IgD-negative memory B cell (primary cell): ENCODE measurements at regions not wholly inside any gene's neighbourhood (a gene's known extent, or its start where the extent isn't known, plus 50 kb on each side); places are given as distances from the start of the nearest gene placed in this dataset.

Experiments
- H3K27ac Mint-ChIP-seq, 3 donors: one replicate each; pipeline ENCODE4 v1.8.0; 2020 to 2022; ENCODE audit warnings: mild to moderate bottlenecking in 3 of 3, mixed read lengths in 3 of 3, moderate library complexity in 1 of 3
- H3K27me3 Mint-ChIP-seq: one replicate; pipeline ENCODE4 v1.8.0; 2021; ENCODE audit warnings: mixed read lengths
- H3K36me3 Mint-ChIP-seq: one replicate; pipeline ENCODE4 v1.8.0; 2020; ENCODE audit warnings: mild to moderate bottlenecking, mixed read lengths
- H3K4me1 Mint-ChIP-seq, 3 donors: one replicate each; pipeline ENCODE4 v1.8.0; 2020 to 2022; ENCODE audit warnings: mixed read lengths in 3 of 3, mild to moderate bottlenecking in 1 of 3
- H3K4me3 Mint-ChIP-seq, 4 donors: one replicate each; pipeline ENCODE4 v1.8.0; 2020 to 2022; ENCODE audit warnings: mild to moderate bottlenecking in 4 of 4, mixed read lengths in 4 of 4, moderate library complexity in 3 of 4
- H3K9me3 Mint-ChIP-seq, 3 donors: one replicate each; pipeline ENCODE4 v1.8.0; 2020 to 2021; ENCODE audit warnings: mixed read lengths in 3 of 3, mild to moderate bottlenecking in 1 of 3

GRCh38 chr7:128177768-128178550 lies 63.1 kb upstream of the LEP start:
- Mint-ChIP-seq H3K27ac (no peak overlapping the region), H3K4me1 (peaks cover 41 to 47% (median 41%) of the 10 kb centered on the region in 3 donors), H3K9me3 (no peaks in the 10 kb centered on the region), H3K4me3 (peak overlapping the region in 3 of 4 donors; percentile 2 to 83 (median 55)), H3K27me3 (peaks cover 16% of the 10 kb centered on the region), H3K36me3 (no peaks in the 10 kb centered on the region)

GRCh38 chr7:128178611-128179010 lies 62.5 kb upstream of the LEP start:
- H3K36me3 Mint-ChIP-seq = no peaks in the 10 kb centered on the region
- H3K9me3 Mint-ChIP-seq = no peaks in the 10 kb centered on the region
- H3K27me3 Mint-ChIP-seq = peaks cover 16% of the 10 kb centered on the region
- no peak overlapping the region for H3K27ac Mint-ChIP-seq
- peak overlapping the region in 2 of 4 donors; percentile 51 to 83 for H3K4me3 Mint-ChIP-seq
- peaks cover 38 to 44% (median 39%) of the 10 kb centered on the region in 3 donors for H3K4me1 Mint-ChIP-seq

DNA sequence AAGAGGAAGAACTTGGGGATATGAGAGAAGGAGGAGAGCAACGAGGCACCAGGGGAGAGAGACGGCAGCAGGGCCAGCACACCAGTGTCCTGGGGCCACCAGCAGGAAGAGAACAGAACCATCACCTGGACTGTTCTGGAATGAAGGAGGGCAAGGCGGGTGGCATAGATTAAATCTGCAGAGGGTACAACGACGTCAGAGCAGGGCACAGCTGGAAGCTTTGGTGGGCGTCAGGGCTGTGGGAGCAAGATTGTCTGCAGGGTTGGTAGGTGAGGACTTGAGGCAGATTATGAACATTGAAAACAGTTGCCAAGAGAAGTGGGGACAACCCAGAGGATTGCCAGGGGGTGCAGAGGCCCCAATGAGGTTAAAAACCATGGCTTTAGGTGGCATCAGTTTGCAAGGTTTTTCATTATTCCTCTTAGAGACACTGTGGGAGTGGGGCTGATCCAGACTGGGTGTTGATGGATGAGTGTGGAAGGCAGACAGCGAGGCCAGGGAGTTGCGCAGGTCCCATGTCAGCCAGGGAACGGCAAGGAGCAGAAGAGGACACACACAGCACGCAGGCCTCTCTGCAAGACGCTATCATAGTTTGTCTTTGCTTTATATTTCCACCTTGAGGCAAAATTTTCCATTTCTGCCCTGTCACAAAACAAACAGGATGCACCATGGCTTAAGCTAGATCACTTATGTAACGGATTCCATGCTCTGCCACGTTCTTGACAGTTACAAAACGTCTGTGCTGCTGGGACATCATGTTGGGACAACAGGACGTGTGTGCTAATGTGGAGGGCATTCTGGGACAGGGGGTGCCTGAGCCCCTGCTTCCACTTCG lies 52.5 kb upstream of the LEP start:
- peaks cover 4 to 11% (median 11%) of the 10 kb centered on the region in 3 donors for H3K4me1 Mint-ChIP-seq
- H3K27ac Mint-ChIP-seq = peak overlapping the region in 1 of 3 donors; percentile 18
- peaks cover 1% of the 10 kb centered on the region for H3K36me3 Mint-ChIP-seq
- no peak overlapping the region for H3K4me3 Mint-ChIP-seq
- peaks cover 22% of the 10 kb centered on the region for H3K27me3 Mint-ChIP-seq
- peaks cover 0 to 3% (median 2%) of the 10 kb centered on the region in 3 donors for H3K9me3 Mint-ChIP-seq

DNA sequence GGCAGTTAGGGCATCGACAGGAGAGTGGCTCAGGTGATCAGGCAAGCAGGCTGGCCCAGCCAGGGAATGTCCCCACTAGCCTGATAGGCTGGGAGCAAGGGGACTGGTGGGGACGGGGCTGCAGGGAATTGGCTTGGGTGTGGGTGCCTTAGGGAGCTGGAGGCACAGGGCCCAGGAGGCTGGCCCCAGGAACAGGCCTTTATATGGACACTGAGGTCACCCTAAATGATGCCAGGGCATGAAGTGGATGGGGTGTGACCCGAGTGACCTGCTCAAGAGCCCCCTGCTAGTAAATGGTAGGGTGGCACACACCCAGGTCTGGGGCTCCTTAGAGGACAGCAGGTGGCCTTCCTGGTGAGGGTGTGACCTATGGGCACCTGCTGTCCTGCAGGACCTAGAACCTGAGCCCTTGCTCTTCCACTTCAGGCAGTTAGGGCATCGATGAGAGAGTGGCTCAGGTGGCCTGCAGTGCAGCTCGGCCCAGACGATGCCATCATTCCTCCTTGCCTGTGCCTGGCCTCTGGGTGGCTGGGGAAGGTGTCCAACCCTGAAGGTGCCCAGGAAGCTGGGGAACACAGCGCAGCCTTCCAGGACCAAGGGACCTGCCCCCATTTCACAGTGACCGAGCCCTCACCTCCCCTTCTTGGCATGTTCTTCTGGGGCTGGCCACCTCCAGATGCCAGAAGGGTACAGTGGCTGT lies 51.7 kb upstream of the LEP start:
- peaks cover 1% of the 10 kb centered on the region for H3K36me3 Mint-ChIP-seq
- H3K27me3 Mint-ChIP-seq = peaks cover 17% of the 10 kb centered on the region
- H3K27ac Mint-ChIP-seq = peak overlapping the region in 1 of 3 donors; percentile 18
- H3K4me1 Mint-ChIP-seq = peaks cover 0 to 6% (median 4%) of the 10 kb centered on the region in 3 donors
- H3K9me3 Mint-ChIP-seq = peaks cover 4 to 10% (median 8%) of the 10 kb centered on the region in 3 donors
- H3K4me3 Mint-ChIP-seq = no peak overlapping the region

DNA sequence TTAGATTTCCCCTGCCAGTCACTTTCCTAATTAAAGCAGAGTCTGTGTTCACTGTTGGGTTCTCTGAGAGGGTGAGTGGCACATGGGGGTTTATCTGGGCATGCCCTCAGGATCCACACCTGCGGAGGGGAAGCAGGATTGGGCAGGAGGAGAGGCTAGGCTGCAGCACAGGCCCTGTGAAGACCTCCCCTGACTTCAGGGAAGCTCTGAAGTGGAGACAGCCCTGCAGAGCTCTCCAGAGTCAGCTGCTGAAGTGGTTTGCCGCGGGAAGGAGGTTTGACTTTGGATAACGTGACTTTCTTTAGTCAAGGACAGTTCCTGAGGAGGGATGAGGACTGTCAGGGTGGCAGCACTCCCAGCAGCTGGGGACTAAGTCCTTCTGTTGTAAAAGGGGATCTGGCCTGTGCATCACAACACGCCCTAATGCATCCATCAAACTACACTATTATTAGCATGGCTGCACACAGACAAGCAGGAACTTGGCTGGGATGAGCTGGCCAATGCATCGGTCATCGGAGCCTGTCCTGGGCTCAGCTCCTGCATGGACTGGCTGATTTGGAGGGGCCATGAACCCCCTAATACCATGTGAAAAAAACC lies 50.9 kb upstream of the LEP start:
- Mint-ChIP-seq H3K36me3 (peaks cover 6% of the 10 kb centered on the region), H3K27ac (no peak overlapping the region), H3K4me3 (no peak overlapping the region), H3K4me1 (peaks cover 0 to 2% (median 0%) of the 10 kb centered on the region in 3 donors), H3K9me3 (peaks cover 8 to 18% (median 10%) of the 10 kb centered on the region in 3 donors), H3K27me3 (peaks cover 17% of the 10 kb centered on the region)

DNA sequence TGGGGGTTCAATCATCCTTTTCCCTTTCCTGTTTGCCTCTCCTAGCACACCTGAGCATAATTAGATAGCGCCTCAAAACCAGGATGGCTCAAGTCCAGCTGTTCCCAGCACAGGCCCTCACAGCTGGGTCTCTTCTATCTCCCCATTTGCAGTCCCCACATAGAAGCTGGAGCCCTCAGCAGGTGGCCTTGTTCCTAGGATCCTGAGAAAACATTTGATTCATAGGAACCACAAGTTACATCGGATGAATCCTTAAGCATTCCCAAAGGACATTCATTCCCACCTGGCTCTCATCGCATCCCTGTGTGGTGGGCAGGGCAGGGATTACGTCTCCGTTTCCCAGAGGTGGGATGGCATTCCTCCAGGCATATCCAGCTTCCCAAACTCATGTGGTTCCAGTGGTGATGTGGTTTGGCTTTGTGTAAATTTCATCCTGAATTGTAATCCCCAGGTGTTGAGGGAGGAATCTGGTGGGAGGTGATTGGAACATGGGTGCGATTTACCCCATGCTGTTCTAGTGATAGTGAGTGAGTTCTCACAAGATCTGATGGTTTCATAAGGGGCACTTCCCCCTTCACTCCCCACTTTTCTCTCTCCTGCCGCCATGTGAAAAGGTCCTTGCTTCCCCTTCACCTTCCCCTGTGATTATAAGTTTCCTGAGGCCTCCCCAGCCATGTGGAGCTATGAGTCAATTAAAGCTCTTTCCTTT lies 49.8 kb upstream of the LEP start:
- no peak overlapping the region for H3K27ac Mint-ChIP-seq
- H3K9me3 Mint-ChIP-seq = peaks cover 9 to 23% (median 10%) of the 10 kb centered on the region in 3 donors
- H3K4me1 Mint-ChIP-seq = no peaks in the 10 kb centered on the region
- peaks cover 17% of the 10 kb centered on the region for H3K27me3 Mint-ChIP-seq
- H3K36me3 Mint-ChIP-seq = peaks cover 6% of the 10 kb centered on the region
- no peak overlapping the region for H3K4me3 Mint-ChIP-seq
